Keratinocyte (primary cell): ENCODE measurements at regions not wholly inside any gene's neighbourhood (a gene's known extent, or its start where the extent isn't known, plus 50 kb on each side); places are given as distances from the start of the nearest gene placed in this dataset.

ENCODE experiments used
- DNase-seq: peaks from one replicate; pipeline ENCODE4 v3.0.0-alpha.2; 2011; ENCODE audit warnings: low read depth, missing footprints, low spot score
- FAIRE-seq: peaks from 2 replicates; lab custom pipeline; 2011; peaks lifted over from hg19 to GRCh38; lab: Jason Lieb, UNC
- H2AFZ ChIP-seq: 2 replicates; pipeline ENCODE4 v1.6.0; 2012; ENCODE audit warnings: low read length, control low read depth, inconsistent platforms; ENCODE audit not compliant: control insufficient read depth
- H3K27ac ChIP-seq: 2 replicates; pipeline ENCODE4 v1.5.1; 2011; ENCODE audit warnings: low read length; ENCODE audit not compliant: control insufficient read depth, insufficient read depth
- H3K27me3 ChIP-seq: 3 replicates; pipeline ENCODE4 v1.6.0; 2011; ENCODE audit warnings: low read length; ENCODE audit not compliant: control insufficient read depth, insufficient read depth; ENCODE audit errors: extremely low read depth
- H3K36me3 ChIP-seq, 2 experiments: 2 replicates in 1 of 2; 3 replicates in 1 of 2; pipeline ENCODE4 v1.5.1; 2011; ENCODE audit warnings: low read length in 2 of 2, mild to moderate bottlenecking in 1 of 2; ENCODE audit not compliant: control insufficient read depth in 2 of 2, insufficient read depth in 2 of 2; ENCODE audit errors: extremely low read depth in 1 of 2
- H3K4me1 ChIP-seq: 3 replicates; pipeline ENCODE4 v1.5.1; 2011; ENCODE audit warnings: low read length; ENCODE audit not compliant: control insufficient read depth, insufficient read depth; ENCODE audit errors: extremely low read depth
- H3K4me2 ChIP-seq: 3 replicates; pipeline ENCODE4 v1.6.0; 2011; ENCODE audit warnings: low read depth, low read length; ENCODE audit not compliant: control insufficient read depth, insufficient read depth; ENCODE audit errors: extremely low read depth
- H3K4me3 ChIP-seq, 3 experiments: fragments of 200-600 bp in 1 of 3; sonication (generic) in 1 of 3; 2 replicates in 2 of 3; 3 replicates in 1 of 3; pipeline ENCODE4 v1.5.1; 2011 to 2016; ENCODE audit warnings: low read length in 3 of 3, mild to moderate bottlenecking in 3 of 3, control low read depth in 2 of 3, inconsistent platforms in 1 of 3, low read depth in 1 of 3, mixed read lengths in 1 of 3, mixed run types in 1 of 3, moderate library complexity in 1 of 3; ENCODE audit not compliant: control insufficient read depth in 2 of 3, insufficient read depth in 2 of 3; ENCODE audit errors: extremely low read depth in 1 of 3
- H3K79me2 ChIP-seq: 2 replicates; pipeline ENCODE4 v1.6.0; 2012; ENCODE audit warnings: low read length; ENCODE audit not compliant: control insufficient read depth, insufficient read depth
- H3K9ac ChIP-seq: 3 replicates; pipeline ENCODE4 v1.6.0; 2011; ENCODE audit warnings: low read length; ENCODE audit not compliant: control insufficient read depth, insufficient read depth; ENCODE audit errors: extremely low read depth
- H3K9me1 ChIP-seq: 3 replicates; pipeline ENCODE4 v1.6.0; 2011; ENCODE audit warnings: low read length; ENCODE audit not compliant: control insufficient read depth, insufficient read depth; ENCODE audit errors: extremely low read depth
- H3K9me3 ChIP-seq: 2 replicates; pipeline ENCODE4 v1.5.1; 2012; ENCODE audit warnings: low read depth, low read length; ENCODE audit not compliant: control insufficient read depth
- H4K20me1 ChIP-seq: 3 replicates; pipeline ENCODE4 v1.6.0; 2011; ENCODE audit warnings: low read length; ENCODE audit not compliant: control insufficient read depth, insufficient read depth; ENCODE audit errors: extremely low read depth
- CTCF ChIP-seq, 3 experiments: IDR thresholded peaks in 1 of 3; conservative IDR thresholded peaks in 1 of 3; optimal IDR thresholded peaks in 1 of 3; 2 replicates in 2 of 3; 3 replicates in 1 of 3; pipeline versions ENCODE3 to v1.5.1; 2011; ENCODE audit warnings: low read length in 3 of 3, mild to moderate bottlenecking in 3 of 3, moderate library complexity in 2 of 3, control low read depth in 1 of 3, inconsistent platforms in 1 of 3; ENCODE audit not compliant: insufficient read depth in 2 of 3; ENCODE audit errors: extremely low read depth in 1 of 3
- EZH2 ChIP-seq: IDR thresholded peaks from one replicate; pipeline ENCODE4 v1.6.1; 2012; ENCODE audit warnings: inconsistent platforms, mild to moderate bottlenecking, low read length, moderate library complexity
- dilution Hi-C: fragments of 300-500 bp; cut with MboI; formaldehyde crosslinking; loops from one replicate; pipeline ENCODE4 v1.7.0; 2020; ENCODE audit warnings: low sequenced_read_pairs; ENCODE audit not compliant: extremely low pct_ligation_motif_present

DNA sequence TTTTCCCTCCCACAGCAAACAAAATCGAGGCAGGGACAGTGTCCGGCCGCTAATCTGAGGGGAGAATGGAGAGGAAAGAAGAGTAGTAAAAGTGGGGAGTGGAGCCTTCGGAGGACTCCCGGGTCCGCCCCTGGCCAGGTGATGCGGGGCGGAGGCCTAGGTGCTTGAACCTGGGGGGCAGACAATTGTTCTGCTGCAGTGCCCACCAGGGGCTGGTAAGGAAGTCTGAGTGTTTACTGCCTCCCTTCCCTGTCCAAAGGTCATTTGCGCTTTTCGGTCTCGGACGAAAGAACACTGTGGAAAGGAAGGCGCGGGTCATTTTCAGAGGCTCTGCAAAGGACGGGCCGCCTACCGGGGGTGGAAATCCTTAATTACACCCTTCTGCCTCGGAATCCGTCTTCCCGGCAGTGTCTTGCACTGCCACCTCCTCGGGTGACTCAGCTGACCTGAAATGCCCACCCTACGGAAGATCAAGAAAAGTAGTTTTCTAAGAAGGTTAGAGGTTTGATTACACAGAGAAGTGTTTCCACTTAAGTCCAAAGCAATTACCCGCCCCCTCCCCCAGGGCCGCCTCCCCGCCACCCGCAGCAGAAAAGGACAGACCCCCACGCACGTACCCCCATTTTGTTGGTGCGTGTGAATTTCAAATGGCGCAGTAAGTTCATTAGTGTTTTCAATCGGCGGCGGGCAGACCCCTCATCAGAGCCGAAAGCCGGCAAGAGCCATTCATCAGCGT lies 99.9 kb upstream of the TENM3 start:
- peak in 1 of 3 experiments; percentile 3 for TF ChIP-seq CTCF (optimal IDR thresholded peaks at IDR 0.05 in 1 of 3, IDR thresholded peaks at IDR 0.05 in 1 of 3, conservative IDR thresholded peaks at IDR 0.05 in 1 of 3; ENCODE audit: extremely low read depth in 1 of 3, insufficient read depth in 2 of 3, low read length in 3 of 3)
- TF ChIP-seq EZH2, result no peak
- peak; percentile 57 for FAIRE-seq
- Histone ChIP-seq H3K27ac (peak overlapping the region; percentile 97), H3K4me3 (peak overlapping the region; percentile 75 to 76 (median 76)), H3K9ac (peak overlapping the region; percentile 98), H3K9me3 (no peaks in the 10 kb centered on the region), H2AFZ (peak overlapping the region; percentile 84), H4K20me1 (no peaks in the 10 kb centered on the region), H3K79me2 (peaks cover 44% of the 10 kb centered on the region), H3K27me3 (no peaks in the 10 kb centered on the region), H3K4me2 (peak overlapping the region; percentile 94), H3K4me1 (peaks cover 29% of the 10 kb centered on the region), H3K9me1 (no peaks in the 10 kb centered on the region), H3K36me3 (no peaks in the 10 kb centered on the region)
- DNase-seq, result no peak
- dilution Hi-C loops, result no loop called here

GRCh38 chr4:182143822-182144625 lies 99.2 kb upstream of the TENM3 start:
- H3K4me1 ChIP-seq, result peaks cover 29% of the 10 kb centered on the region
- peak overlapping the region; percentile 84 for H2AFZ ChIP-seq
- peak; percentile 72 for FAIRE-seq
- H3K9me3 ChIP-seq, result no peaks in the 10 kb centered on the region
- no peaks in the 10 kb centered on the region for H3K36me3 ChIP-seq
- dilution Hi-C loops, result no loop called here
- no peak for TF ChIP-seq CTCF (optimal IDR thresholded peaks at IDR 0.05 in 1 of 3, IDR thresholded peaks at IDR 0.05 in 1 of 3, conservative IDR thresholded peaks at IDR 0.05 in 1 of 3; ENCODE audit: extremely low read depth in 1 of 3, insufficient read depth in 2 of 3, low read length in 3 of 3)
- no peak for TF ChIP-seq EZH2
- H3K9me1 ChIP-seq, result no peaks in the 10 kb centered on the region
- H3K9ac ChIP-seq, result peak overlapping the region; percentile 98
- H3K4me2 ChIP-seq, result peak overlapping the region; percentile 69
- peak overlapping the region; percentile 97 for H3K27ac ChIP-seq
- DNase-seq, result no peak
- no peaks in the 10 kb centered on the region for H3K27me3 ChIP-seq
- H3K79me2 ChIP-seq, result peaks cover 52% of the 10 kb centered on the region
- H3K4me3 ChIP-seq, result peak overlapping the region; percentile 75 to 76 (median 76)
- no peaks in the 10 kb centered on the region for H4K20me1 ChIP-seq
